GM18858 (cell line): ENCODE measurements at regions not wholly inside any gene's neighbourhood (a gene's known extent, or its start where the extent isn't known, plus 50 kb on each side); places are given as distances from the start of the nearest gene placed in this dataset.
"Not testable (repeated sequence)": the region's sequence is repeated elsewhere in the genome, so short reads cannot be mapped to it uniquely, and the experiment has no call there.

Source experiments
- ATAC-seq: cut with Tn5 transposase; IDR thresholded peaks from one replicate; pipeline ENCODE4 v1.9.1; 2021; ENCODE audit not compliant: unreplicated experiment

DNA sequence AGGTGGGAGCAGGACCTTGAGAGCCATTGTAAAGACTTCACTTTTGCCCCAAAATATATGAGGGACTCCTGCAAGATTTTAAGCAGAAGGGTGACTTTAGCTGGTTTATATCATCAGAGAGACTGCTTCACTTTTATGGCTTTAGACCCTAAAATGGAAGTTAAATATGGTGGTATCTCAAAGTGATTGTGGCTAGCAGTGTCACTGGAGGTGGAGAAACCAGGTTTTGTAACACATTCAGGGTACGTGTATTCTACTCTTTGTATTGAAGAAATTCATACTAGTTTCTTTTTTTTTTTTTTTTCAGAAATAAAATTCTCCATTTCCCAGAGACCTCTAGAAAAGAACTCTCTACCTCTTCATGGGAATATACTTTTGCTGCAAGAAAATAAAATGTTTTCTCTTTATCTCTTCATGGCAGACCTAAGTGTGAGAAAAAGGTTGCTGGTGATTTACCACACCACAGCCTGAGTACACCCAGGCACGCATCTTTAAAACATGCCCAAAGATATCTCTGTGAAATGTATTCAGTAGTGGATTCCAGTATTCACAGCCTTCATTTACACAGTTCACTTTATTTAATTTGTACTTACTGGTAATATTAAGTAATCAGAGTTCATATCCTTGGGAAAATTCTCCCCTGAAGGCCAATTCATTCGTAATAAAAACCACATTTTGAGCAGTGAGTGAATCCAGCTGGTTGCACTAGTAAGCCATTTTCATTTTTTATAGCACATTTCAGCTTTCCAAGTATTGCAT is 74.3 kb upstream of the GUCY1A1 start:
- ATAC-seq, result no peak

DNA sequence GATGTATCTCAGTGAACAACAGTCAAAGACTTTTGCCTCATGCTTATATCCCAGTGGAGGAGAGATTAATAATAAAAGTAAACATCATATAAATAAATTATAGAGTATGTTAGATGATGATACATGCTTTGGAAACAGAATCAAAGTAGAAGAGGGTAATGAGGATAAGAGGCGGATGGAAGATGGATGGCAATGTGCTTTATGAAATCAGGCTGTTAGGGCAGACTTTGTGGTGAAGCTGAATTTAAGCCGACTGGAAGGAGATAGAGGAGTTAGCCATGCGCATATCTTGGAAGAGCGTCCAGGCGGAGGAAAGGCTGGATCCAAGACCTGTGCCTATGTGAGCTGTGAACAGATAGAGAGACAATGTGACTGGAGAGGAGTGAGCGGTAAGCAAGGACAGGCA is 74.9 kb upstream of the GUCY1A1 start:
- ATAC-seq, result no peak

DNA sequence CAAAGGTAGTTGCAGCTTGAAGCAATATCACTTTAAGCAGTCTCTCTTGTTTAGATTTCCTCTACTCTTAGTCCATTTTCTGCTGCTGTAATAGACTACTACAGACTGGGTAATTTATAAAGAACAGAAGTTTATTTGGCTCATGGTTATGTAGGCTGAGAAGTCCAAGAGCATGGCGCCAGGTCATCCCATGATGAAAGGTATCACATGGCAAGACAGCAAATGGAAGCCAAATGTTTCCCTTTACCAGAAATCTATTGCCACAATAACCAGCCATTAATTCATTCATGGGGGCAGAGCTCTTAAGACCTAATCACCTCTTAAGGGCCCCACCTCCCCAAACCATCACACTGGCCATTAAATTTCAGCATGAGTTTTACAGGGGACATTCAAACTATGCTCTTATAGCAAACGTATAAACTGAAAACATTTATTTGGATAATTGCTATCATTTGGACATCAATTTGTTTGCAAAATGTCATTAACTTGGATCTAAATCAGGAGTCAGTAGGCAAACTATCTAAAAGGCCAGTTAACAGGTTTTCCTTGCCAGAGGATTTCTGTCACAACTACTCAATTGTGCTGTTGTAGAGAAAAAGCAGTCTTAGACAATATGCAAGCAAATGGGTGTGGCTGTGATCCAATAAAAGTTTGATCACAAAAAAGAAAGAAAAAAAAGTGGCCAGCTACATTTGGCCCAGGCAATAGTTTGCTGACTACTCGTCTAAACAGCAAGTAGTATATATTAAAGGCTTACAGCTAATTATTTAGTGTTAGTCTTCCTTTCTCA is 75.7 kb upstream of the GUCY1A1 start:
- ATAC-seq, result no peak

DNA sequence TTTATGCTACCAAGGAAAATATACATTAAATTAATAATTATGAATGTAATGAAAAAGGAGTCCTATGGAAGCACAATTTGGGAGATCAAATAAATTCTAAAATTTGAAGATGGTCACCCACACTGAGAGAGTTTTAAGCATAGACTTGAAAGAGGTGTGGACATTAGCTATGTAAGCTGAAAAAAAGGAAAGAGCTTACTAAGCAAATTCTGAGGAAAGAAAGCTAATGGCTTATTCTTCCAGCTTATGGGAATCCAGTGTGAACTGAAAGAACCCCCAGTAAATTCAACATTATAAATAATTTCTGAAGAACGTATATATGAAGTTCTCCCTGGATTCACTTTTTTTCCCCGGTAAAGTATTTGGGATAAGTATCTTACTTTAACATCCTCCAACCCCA is 78.2 kb upstream of the GUCY1A1 start:
- ATAC-seq, result no peak

DNA sequence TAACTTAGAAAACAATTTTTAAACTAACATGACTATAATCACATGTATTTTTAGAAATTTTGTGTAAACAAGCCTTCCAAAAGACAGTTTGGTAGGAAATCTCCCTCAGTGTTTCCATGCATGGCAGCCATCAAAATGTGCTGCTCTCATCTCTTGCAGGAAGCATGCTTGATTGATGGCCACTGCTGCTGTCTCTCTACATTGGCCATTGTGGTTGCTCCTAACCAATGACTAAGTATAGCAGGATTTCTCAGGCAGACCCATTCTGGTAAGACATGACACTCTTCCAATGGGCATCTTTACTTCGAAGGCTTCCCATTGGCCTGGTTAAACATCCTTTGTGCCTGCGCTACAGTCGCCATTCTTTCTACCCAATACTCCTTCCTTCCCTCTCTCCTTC is 78.9 kb upstream of the GUCY1A1 start:
- no peak for ATAC-seq

DNA sequence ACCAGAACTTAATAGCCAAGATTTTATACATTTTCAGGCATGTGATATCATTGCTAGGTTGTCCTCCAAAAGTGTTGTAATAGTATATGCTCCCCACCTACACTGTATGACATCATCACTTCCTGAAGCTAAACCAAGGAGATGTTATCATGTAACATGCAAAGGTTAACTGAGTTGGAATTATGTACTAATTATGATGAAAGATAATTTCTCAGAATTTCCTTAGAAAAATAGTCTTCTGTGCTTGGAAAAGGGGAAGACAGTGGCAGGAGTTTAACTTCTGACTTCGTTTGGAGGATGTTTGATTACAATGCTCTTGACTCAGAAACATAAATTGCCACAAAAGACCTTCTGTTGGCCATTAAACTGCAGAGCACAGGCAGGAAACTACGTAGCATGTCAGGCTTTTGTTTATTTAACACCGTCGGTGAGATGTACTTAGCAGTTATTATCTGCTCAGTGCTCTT is 83.6 kb upstream of the GUCY1A1 start:
- no peak for ATAC-seq

DNA sequence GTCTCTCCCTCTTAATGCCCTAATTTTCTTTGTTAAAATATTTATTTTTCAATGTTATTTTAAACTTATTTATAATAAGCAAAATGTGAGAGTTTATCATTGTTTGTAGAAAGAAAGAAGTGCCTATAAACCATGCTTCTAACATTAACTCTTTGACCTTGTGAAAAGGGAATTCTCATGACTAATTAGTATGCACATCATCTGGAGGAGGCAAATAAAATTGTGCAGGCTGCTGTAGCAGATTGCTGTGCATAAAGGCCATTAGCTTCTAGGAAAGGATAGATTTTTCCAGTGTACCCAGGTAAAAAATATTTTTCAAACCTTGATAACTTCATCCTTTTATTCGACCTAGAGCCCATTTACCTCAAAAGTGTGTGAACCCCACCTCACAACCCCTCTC is 84.6 kb upstream of the GUCY1A1 start:
- ATAC-seq, result no peak

DNA sequence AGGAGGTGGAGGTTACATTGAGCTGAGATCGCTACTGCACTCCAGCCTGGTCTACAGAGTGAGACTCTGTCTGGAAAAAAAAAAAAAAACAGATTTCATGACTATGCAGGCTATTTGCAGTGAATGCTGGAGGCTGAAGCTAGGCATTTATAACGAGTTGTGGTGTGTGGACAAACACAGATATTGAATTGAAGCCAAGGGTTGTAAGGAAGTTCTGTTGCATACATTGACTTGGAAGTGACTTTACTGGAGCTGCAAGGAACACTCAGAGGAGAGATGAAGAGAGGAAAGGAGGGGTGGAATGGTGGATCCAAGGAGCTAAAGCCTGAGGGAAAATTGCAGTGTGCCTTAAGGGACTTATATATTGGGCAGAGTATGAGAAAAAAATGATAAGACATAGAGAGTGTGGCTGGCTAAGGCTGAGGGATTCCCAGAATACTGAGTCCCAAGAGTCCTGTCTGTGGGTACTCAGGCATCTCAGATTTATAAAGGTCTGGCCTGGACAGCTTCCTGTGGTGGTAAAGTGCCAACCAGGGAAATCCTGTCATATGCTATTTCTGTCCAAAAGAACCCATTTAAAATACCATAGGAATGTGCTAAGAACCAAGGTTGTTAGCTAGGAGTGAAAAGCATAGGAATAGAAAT is 87.8 kb upstream of the GUCY1A1 start:
- no peak for ATAC-seq

DNA sequence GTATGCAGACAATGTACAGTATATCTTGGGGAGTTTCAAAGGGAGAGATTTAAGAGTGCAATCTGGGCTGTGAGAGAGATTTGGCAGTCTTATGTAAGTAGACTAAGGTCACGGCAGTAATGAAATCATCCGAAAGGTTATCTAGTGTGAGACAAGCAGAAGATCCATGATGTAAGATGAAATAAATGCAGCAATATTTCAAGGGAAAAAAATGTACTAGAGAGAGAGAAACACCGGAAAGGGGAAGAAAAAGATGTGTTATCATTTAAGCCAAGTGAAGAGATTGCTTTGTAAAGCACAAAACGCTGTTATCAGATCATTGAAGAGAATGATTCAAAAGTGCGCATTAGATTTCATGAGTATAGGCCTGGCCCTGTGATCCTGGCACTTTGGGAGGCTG is 88.4 kb upstream of the GUCY1A1 start:
- ATAC-seq, result no peak

DNA sequence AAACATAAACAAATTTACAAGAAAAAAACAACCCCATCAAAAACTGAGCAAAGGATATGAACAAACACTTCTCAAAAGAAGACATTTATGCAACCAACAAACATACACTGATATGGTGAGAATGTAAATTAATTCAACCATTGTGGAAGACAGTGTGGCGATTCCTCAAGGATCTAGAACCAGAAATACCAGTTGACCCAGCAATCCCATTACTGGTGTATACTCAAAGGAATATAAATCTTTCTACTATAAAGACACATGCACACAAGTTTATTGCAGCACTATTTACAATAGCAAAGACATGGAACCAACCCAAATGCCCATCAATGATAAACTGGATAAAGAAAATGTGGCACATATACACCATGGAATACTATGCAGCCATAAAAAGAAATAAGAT is 92.3 kb upstream of the GUCY1A1 start:
- not testable (repeated sequence) for ATAC-seq

DNA sequence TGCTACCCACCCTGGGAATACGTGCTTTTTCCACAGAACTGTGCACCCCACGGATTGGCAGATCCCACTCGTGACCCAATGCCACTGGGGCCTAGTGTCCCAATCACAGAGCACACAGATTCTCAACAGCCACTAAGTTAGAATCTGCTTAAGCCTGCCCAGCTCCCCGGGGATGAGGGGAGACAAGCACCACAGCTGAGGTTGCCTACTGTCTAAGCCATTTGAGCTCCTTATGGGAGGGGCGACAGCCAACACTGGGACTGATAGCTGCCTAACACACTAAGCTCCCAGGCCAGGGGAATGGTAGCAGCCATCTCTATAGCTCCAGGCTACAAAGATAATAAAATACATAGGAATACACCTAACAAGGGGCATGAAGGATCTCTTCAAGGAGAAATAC is 93.5 kb upstream of the GUCY1A1 start:
- ATAC-seq, result no peak

DNA sequence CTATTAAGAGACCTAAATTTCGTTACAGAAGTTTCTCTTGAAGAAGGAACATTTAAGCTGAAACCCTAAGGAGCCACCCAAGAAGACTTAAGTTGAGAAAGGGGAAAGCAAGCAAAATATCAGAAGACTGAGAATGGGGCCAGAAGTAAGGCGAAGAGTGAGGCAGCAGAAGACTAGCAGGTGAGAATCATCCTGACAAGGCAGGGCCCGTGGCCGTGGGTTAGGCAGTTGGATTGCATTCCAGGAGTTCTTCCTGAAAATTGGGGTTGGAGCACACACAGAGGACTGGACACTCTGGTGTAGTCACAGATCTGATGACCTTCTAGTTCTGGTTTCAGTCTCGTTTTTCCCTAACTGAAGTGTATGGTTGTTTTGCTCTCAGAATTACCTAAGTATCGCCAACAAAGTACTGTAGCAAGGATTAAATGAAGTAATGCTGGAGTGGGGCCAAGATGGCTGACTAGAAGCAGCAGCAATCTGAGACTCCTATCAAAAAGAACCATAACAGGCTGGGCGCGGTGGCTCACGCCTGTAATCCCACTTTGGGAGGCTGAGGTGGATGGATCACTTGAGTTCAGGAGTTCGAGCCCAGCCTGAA is 94.4 kb upstream of the GUCY1A1 start:
- no peak for ATAC-seq

DNA sequence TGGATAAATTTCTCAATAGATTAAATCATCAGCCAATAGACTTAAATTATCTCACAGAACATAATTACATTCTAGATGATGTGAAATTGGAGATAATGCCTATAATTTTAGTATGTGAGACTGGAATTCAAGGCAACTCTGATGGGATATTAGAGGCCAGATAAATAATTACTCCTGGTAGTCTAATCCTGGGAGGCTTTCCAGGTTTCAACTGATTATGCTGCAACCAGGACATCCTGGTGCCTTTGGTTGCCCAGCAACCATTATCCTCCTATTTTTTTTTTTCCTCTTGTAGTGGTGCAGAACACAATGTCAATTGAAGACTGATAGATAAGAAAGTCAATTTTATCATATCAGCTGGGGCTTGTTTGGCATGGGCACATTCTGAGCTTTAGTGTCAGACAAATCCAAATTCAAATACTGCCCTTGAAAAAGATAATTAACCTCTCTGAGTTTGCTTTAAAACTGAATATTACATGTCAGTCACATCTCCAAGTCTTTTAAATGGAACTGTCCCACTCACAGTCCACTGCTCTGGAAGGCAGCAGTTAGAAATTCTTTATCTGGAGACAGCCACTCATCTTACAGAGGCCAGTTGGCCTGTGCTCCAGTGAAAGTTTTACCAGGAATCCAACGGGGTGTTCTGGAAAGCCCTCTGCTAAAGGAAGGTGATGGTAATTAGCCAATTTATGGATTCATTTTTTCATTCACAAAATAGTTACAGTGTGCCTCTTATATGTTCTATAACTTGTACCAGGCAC is 95.3 kb upstream of the GUCY1A1 start:
- no peak for ATAC-seq

DNA sequence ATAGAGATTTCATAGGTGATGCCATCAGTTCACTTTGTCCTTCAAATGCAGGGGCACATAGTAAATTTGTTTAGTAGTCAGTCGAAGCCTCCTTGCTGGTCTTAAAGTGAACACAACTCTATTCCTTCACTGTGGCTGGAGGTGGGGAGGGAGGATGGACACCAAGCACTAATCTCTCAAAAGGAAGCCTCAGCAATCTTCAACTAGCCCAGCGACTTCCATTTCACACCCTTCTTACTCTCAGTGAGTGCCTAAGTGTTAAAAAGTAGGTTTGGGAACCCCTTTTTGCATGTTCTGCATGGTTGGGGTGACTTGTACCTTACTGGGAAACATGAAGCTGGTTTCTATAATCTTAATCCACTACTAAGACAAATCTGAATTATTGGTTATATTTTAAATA is 96.0 kb upstream of the GUCY1A1 start:
- no peak for ATAC-seq

DNA sequence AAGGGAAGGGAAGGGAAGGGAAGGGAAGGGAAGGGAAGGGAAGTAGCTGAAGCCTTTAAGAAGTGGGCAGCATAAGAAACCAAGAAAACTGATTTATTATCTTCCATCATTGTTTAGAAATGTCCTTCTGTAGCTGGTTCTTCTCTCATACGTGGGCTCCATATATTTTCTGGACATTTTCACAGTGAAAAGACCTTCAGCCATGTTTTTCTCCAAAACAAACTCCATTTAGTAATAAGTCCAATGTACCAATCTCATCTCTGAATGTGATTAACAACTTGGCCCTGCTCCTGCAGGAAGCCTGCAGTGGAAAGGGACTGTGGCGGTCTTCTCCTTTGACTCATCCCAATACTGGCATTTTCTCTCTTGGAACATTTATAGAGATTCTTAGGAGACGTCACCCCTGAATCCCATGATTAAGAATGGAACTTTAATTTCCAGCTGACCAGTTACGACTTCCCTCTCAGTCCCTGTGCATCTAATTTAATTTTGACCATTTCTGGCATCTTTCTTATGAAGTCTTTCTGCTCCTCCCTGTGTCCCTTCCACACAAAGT is 96.6 kb upstream of the GUCY1A1 start:
- no peak for ATAC-seq

DNA sequence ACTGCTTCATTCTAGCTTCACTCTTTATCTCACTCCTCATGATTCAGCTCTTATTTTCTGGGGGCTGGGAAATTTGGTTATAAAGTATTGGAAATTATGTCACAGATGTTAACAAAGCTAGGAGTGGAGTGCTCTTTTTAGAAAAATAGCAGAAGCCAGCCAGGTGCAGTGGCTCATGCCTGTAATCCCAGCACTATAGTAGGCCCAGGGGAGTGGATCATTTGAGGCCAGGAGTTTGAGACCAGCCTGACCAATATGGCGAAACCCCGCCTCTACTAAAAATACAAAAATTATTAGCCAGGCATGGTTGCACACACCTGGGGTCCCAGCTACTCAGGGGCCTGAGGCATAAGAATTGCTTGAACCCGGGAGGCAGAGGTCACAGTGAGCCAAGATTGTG is 97.2 kb upstream of the GUCY1A1 start:
- ATAC-seq, result no peak

DNA sequence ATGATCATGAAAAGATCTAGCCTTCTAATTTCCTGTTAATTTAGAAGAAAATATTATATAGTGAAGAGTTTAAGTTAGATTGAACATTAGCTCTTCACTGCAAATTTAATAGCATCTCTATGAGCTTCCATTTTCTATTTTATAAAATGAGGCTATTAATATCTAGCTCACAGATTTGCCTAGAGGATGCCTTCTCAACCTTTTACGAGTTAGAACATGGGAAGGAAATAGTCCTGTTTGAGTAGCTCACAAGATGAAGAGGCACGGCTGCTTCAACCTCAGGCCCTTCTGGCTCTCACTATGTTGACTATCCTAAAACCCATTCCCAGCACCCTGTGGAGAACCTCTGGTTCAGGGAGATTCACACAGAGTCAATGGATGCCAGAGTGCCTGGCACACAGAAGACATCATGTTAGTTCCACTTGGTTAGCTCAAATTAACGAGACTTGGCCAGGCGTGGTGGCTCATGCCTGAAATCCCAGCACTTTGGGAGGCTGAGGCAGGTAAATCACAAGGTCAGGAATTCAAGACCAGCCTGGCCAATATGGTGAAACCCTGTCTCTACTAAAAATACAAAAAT is 97.9 kb upstream of the GUCY1A1 start:
- no peak for ATAC-seq

DNA sequence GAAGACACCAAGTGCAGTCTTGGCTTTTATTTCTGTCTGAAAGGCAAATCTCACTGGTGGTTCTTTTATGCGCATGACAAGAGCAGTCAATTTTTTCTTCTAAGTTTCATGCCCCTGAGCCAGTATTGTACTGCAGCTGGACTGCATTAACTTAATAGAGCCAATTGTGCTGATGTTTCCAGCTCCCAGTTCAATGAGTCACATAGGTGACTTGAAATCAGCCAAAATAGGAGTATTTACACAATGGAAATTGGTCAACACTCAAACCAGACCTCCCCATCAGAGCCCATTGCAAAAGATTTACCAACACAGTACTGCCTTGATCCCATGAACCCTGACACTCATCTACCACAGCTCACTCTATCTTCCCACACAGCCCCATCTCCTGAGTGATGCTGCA is 100.3 kb upstream of the GUCY1A1 start:
- ATAC-seq, result no peak

DNA sequence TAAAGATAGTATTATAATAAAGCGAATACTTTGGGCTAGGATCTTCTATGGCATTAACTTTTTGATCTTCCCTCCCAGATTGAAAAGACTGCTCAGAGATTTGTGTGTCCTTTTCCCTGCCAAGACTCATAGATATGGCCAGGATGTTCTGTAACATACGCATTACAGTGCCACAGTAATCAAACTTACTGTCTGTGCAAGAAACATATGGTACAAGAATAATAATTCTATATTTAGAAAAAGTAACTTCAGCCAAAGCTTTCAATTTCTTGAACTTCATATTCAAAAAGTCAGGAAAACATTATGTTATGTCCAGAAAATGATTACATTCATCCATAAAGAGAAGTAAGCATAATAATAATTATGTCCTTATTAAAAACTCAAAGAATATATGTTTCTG is 100.9 kb upstream of the GUCY1A1 start:
- no peak for ATAC-seq

DNA sequence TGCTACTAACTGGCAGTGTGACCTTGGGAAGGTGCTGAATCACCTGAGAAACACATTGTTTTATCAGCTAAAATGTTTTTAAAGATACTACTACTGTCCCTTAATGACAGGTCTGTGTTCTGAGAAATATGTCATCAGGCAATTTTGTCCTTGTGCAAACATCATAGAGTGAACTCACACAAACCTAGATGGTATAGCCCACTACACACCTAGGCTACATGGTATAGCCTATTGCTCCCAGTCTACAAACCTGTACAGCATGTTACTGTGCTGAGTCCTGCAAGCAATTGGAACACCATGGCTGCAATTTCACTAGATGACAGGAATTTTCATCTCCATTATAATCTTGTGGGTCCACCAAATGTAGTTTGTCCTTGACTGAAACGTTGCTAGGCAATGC is 101.3 kb upstream of the GUCY1A1 start:
- ATAC-seq, result no peak
